ENCODE measurements at regions not wholly inside any gene's neighbourhood (a gene's known extent, or its start where the extent isn't known, plus 50 kb on each side); places are given as distances from the start of the nearest gene placed in this dataset.

GRCh38 chr5:173499471-173500212 is 116.8 kb downstream of the BOD1 start:
- Histone ChIP-seq H3K9ac (ENCODE audit: low read depth in 2 of 2, low read length in 2 of 2) (no peak overlapping the region), H3K36me3 (no peaks in the 10 kb centered on the region), H3K27ac (no peak overlapping the region), H3K27me3 (no peaks in the 10 kb centered on the region), H3K4me1 (no peaks in the 10 kb centered on the region), H3K4me3 (no peak overlapping the region), H3K9me3 (no peaks in the 10 kb centered on the region)
- intact Hi-C loops (cut with DNase I): no loop called here
- DNase-seq: no peak
- TF ChIP-seq CTCF (IDR thresholded peaks at IDR 0.05): no peak

GRCh38 chr5:173498739-173499470 is 117.5 kb downstream of the BOD1 start:
- no peak for DNase-seq
- no peak overlapping the region for H3K4me3 ChIP-seq
- H3K4me1 ChIP-seq: no peaks in the 10 kb centered on the region
- H3K36me3 ChIP-seq: no peaks in the 10 kb centered on the region
- H3K27me3 ChIP-seq: no peaks in the 10 kb centered on the region
- H3K9me3 ChIP-seq: no peaks in the 10 kb centered on the region
- TF ChIP-seq CTCF (IDR thresholded peaks at IDR 0.05): no peak
- H3K27ac ChIP-seq: no peak overlapping the region
- intact Hi-C loops (cut with DNase I): no loop called here
- H3K9ac ChIP-seq (ENCODE audit: low read depth in 2 of 2, low read length in 2 of 2): no peak overlapping the region

GRCh38 chr5:173498286-173498685 is 118.2 kb downstream of the BOD1 start:
- no peak for DNase-seq
- Histone ChIP-seq H3K4me3 (no peak overlapping the region), H3K9ac (ENCODE audit: low read depth in 2 of 2, low read length in 2 of 2) (no peak overlapping the region)

GRCh38 chr5:173497685-173498084 is 118.8 kb downstream of the BOD1 start:
- intact Hi-C loops (cut with DNase I): no loop called here
- Histone ChIP-seq H3K4me1 (no peaks in the 10 kb centered on the region), H3K4me3 (no peak overlapping the region), H3K36me3 (no peaks in the 10 kb centered on the region), H3K27ac (no peak overlapping the region), H3K9me3 (no peaks in the 10 kb centered on the region), H3K9ac (ENCODE audit: low read depth in 2 of 2, low read length in 2 of 2) (no peak overlapping the region), H3K27me3 (no peaks in the 10 kb centered on the region)
- TF ChIP-seq CTCF (IDR thresholded peaks at IDR 0.05): no peak
- DNase-seq: no peak

More at GRCh38 chr5:173498286-173498685, 118.2 kb downstream of the BOD1 start:
- Histone ChIP-seq H3K27me3 (no peaks in the 10 kb centered on the region), H3K27ac (no peak overlapping the region), H3K4me1 (no peaks in the 10 kb centered on the region), H3K36me3 (no peaks in the 10 kb centered on the region), H3K9me3 (no peaks in the 10 kb centered on the region)
- intact Hi-C loops (cut with DNase I): no loop called here
- no peak for TF ChIP-seq CTCF (IDR thresholded peaks at IDR 0.05)

GRCh38 chr5:173496883-173497255 is 119.6 kb downstream of the BOD1 start:
- intact Hi-C loops (cut with DNase I): no loop called here
- no peaks in the 10 kb centered on the region for H3K27me3 ChIP-seq
- no peak overlapping the region for H3K27ac ChIP-seq
- H3K4me3 ChIP-seq: no peak overlapping the region
- DNase-seq: no peak
- H3K4me1 ChIP-seq: no peaks in the 10 kb centered on the region
- no peaks in the 10 kb centered on the region for H3K9me3 ChIP-seq
- TF ChIP-seq CTCF (IDR thresholded peaks at IDR 0.05): no peak
- H3K36me3 ChIP-seq: no peaks in the 10 kb centered on the region
- H3K9ac ChIP-seq (ENCODE audit: low read depth in 2 of 2, low read length in 2 of 2): no peak overlapping the region

All from colonic mucosa (tissue), 4 donors.